NT2/D1 (cell line): ENCODE measurements at regions not wholly inside any gene's neighbourhood (a gene's known extent, or its start where the extent isn't known, plus 50 kb on each side); places are given as distances from the start of the nearest gene placed in this dataset.
A peak's percentile ranks its signal among the peaks of the same experiment; 100 is the strongest.

Source experiments
- DNase-seq: peaks from one replicate; pipeline ENCODE4 v3.0.0-alpha.2; 2011; ENCODE audit warnings: low read depth, low spot score
- H3K27me3 ChIP-seq: 2 replicates; pipeline ENCODE4 v1.6.0; 2011; ENCODE audit warnings: mild to moderate bottlenecking; ENCODE audit not compliant: insufficient read length, insufficient read depth
- H3K36me3 ChIP-seq: 2 replicates; pipeline ENCODE4 v1.6.1; 2011; ENCODE audit warnings: mild to moderate bottlenecking, low read length, mixed read lengths; ENCODE audit not compliant: insufficient read depth, insufficient read length
- H3K4me1 ChIP-seq: 2 replicates; pipeline ENCODE4 v1.5.1; 2011; ENCODE audit not compliant: insufficient read depth, insufficient read length
- H3K4me3 ChIP-seq: 2 replicates; pipeline ENCODE4 v1.5.1; 2011; ENCODE audit warnings: low read depth; ENCODE audit not compliant: insufficient read length
- H3K9ac ChIP-seq: 2 replicates; pipeline ENCODE4 v1.6.0; 2011; ENCODE audit warnings: low read depth; ENCODE audit not compliant: insufficient read length
- H3K9me3 ChIP-seq: 2 replicates; pipeline ENCODE4 v1.5.1; 2011; ENCODE audit warnings: mild to moderate bottlenecking, low read length; ENCODE audit not compliant: insufficient read depth
- SUZ12 ChIP-seq: IDR thresholded peaks from 2 replicates; pipeline ENCODE4 v1.6.1; 2011; ENCODE audit not compliant: insufficient read length, insufficient read depth; ENCODE audit errors: extremely low read depth
- YY1 ChIP-seq: IDR thresholded peaks from 2 replicates; pipeline ENCODE4 v1.6.1; 2011; ENCODE audit not compliant: insufficient read length, insufficient read depth
- ZNF274 ChIP-seq: IDR thresholded peaks from 2 replicates; pipeline ENCODE4 v1.6.1; 2011; ENCODE audit warnings: mild to moderate bottlenecking, low read depth, low read length

DNA sequence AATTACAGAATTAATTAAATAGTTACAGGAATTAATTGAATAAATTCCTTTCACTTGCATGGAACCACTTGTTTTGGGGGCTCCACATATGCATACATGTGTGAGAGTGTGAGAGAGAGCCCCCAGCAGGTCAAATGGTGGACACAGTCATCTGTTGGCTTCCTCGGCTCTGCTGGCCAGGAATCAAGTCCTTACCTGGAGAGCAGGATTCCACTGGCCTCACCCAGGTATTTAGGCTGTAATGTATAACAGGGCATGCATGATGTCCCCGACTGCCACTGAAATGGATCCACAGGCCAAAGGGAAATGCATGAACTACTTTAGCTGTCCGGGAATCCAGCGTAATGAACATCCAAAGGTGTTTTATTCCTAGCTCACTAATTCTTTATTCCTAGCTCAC, 139.7 kb upstream of the SMAD3 start:
- Histone ChIP-seq H3K27me3 (peaks cover 2% of the 10 kb centered on the region), H3K9ac (no peak overlapping the region), H3K4me1 (no peaks in the 10 kb centered on the region), H3K9me3 (no peaks in the 10 kb centered on the region), H3K4me3 (no peak overlapping the region), H3K36me3 (no peaks in the 10 kb centered on the region)
- TF ChIP-seq ZNF274 (no peak), SUZ12 (no peak), YY1 (no peak)
- DNase-seq, result no peak

DNA sequence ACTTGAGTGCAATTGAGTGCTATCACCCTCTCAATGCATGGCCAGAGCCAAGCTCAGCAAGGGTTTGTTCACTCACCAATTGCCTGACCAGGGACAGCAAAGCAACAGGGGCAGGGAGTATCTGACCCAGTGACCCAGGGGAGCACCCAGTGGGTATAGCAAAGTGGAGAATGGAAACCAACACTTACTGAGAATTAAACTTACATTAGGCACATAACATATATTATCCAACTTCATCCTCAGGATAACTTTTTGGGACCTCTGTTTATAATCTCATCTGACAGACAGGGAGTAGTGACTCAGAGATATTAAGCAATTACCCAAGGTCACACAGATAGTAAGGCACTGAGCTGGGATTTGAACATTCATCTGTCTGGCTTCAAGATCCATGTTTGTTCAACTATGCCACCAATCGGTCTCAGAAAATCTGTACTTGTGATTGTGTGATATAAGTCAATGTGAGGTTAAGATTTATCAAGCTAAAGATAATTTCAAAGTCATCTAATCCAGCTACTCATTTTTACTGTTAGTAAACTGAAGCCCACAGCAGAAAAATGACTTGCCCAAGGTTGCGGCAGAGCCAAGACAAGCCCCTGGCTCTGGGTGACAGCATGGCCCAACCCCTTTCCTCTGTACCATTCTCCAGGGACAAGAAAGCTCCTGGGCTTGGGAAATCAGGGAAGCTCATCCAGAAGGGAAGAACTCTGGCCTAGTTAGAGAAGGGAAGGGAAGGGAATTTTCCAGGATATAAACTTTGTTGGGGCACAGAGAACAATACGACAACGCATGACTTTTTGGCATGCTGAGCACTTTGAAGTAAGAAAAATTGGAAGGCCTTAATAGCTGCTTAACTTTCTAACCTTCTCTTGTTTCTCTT, 138.0 kb upstream of the SMAD3 start:
- peaks cover 2% of the 10 kb centered on the region for H3K4me1 ChIP-seq
- H3K4me3 ChIP-seq, result no peak overlapping the region
- DNase-seq, result no peak
- TF ChIP-seq ZNF274 (no peak), YY1 (no peak), SUZ12 (no peak)
- peaks cover 2% of the 10 kb centered on the region for H3K27me3 ChIP-seq
- no peaks in the 10 kb centered on the region for H3K9me3 ChIP-seq
- H3K36me3 ChIP-seq, result no peaks in the 10 kb centered on the region
- H3K9ac ChIP-seq, result no peak overlapping the region

DNA sequence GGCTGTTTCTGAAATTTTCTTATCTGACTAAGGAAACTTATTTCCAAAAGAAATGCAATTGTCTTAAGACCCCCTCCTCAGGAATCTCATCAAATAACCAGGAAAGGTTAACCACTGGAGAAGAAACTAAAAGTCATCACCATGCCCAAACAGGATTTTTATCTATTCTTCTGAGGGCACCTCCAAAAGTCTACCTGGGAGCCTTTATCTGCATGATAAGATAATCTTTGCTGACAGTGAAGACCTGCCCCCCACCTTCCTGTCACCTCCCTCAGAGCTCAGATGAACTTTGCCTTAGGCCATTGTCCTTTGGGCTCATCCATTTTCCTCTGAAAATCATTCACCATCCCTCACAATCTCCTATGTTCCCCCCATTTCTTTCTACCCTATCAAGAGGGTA, 137.3 kb upstream of the SMAD3 start:
- Histone ChIP-seq H3K9me3 (peaks cover 6% of the 10 kb centered on the region), H3K4me1 (peaks cover 7% of the 10 kb centered on the region), H3K9ac (no peak overlapping the region), H3K4me3 (no peak overlapping the region), H3K27me3 (no peaks in the 10 kb centered on the region), H3K36me3 (no peaks in the 10 kb centered on the region)
- no peak for DNase-seq
- TF ChIP-seq ZNF274 (no peak), SUZ12 (no peak), YY1 (no peak)

DNA sequence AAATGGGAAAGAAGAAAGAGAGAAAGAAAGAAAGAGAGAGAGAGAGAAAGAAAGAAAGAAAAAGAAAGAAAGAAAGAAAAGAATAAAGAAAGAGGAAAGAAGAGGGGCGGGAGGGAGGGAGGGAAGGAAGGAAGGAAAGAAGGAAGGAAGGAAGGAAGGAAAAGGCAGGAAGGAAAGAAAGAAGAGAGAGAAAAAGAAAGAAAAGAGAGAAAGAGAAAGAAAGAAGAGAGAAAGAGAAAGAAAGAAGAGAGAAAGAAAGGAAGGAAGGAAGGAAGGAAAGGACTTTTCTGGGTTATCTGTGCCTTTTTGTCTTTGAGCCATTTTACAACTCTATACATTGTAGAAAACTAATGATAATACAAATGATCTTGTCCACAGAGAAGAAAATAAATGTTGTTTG, 136.6 kb upstream of the SMAD3 start:
- H3K4me1 ChIP-seq, result peaks cover 7% of the 10 kb centered on the region
- peaks cover 13% of the 10 kb centered on the region for H3K9me3 ChIP-seq
- H3K36me3 ChIP-seq, result no peaks in the 10 kb centered on the region
- H3K4me3 ChIP-seq, result no peak overlapping the region
- TF ChIP-seq ZNF274, result no peak
- no peak for TF ChIP-seq YY1
- TF ChIP-seq SUZ12, result no peak
- no peak overlapping the region for H3K9ac ChIP-seq
- H3K27me3 ChIP-seq, result no peaks in the 10 kb centered on the region
- no peak for DNase-seq

DNA sequence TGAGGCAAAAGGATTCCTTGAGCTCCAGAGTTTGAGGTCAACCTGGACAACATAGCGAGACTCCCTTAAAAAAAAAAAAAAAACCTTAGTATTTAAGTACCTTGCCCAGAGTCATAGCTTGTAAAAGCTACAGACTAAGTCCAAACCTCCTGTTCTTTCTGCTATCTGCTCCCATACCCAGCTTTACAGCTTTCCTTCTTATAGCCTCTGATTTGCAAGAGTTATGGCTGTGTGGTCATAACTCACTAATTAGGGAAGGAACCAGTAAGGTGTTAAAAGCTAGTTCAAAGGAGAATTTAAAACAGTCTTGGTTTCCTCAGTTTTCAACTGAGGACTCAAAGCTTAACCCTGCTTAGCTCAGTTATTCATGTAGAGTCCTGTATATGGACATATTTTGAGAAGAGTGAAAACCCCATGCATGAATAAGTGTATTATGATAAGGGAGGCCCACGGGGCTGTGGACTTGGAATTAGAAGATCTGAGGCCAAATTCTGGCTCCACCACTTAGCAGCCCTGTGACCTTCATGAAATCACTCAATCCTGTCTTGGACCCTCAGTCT, 135.5 kb upstream of the SMAD3 start:
- no peak overlapping the region for H3K4me3 ChIP-seq
- TF ChIP-seq YY1, result no peak
- TF ChIP-seq ZNF274, result no peak
- no peak for TF ChIP-seq SUZ12
- H3K9ac ChIP-seq, result no peak overlapping the region
- no peaks in the 10 kb centered on the region for H3K27me3 ChIP-seq
- peaks cover 7% of the 10 kb centered on the region for H3K4me1 ChIP-seq
- H3K36me3 ChIP-seq, result no peaks in the 10 kb centered on the region
- H3K9me3 ChIP-seq, result peaks cover 25% of the 10 kb centered on the region
- no peak for DNase-seq

DNA sequence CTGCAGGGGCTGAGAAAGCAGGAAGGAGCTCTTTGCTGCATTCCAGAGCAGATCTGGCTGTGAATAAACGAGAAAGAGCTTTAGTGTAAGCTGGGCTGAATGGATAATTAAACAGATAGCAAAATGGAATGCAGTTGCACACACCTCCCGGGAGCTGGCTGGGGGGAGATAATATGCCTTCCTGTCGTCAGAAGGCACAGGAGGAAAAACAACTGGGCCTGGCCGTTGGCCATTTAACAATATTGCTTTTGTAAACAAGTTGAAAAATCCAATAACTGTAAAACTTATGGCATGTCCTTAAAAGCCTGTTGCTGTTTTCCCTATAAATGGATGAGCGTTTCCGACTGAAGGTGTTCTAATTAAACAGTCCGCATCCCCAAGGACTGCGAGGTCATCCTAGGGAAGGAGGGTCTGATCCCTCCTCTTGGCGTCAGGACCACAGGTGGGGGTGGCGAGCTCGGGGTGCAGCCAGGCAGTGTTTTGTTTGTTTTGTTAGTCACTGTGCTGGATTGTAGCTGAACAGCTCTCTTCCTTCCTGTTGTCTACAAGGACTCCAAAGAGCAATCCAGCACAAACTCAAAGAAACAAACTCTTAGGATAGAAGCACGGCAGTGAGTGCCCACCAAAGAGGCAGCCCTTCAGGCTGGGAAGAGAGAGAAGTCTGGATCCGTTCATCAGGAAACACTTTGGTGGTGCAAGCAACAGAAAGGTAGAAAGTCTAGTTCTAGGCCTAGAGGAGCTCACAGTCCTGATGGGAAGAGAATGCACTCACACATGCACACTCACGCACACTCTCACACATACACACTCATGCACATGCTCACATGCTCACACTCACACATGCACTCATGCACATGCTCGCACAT, 133.4 kb upstream of the SMAD3 start:
- no peak overlapping the region for H3K9ac ChIP-seq

More for the DNA sequence above, 133.4 kb upstream of the SMAD3 start:
- H3K36me3 ChIP-seq, result no peaks in the 10 kb centered on the region
- H3K4me1 ChIP-seq, result peaks cover 7% of the 10 kb centered on the region
- DNase-seq, result peak; percentile 47
- H3K9me3 ChIP-seq, result peaks cover 28% of the 10 kb centered on the region
- TF ChIP-seq YY1 (no peak), ZNF274 (no peak), SUZ12 (no peak)
- no peaks in the 10 kb centered on the region for H3K27me3 ChIP-seq
- H3K4me3 ChIP-seq, result no peak overlapping the region
